K562 (cell line): ENCODE measurements at regions not wholly inside any gene's neighbourhood (a gene's known extent, or its start where the extent isn't known, plus 50 kb on each side); places are given as distances from the start of the nearest gene placed in this dataset.

Experiments used
- ATAC-seq: fragments of 200-7000 bp; cut with Tn5 transposase; 3 replicates; pipeline ENCODE4 v1.9.1; 2020; ENCODE audit warnings: moderate library complexity
- BruUV-seq: library from RNA; stranded (reverse); fragments of 400-500 nt; replicated peaks from 2 replicates; lab custom pipeline; 2021; lab: Mats Ljungman, UMichigan
- CTCF ChIA-PET: fragments of 300-600 bp; formaldehyde crosslinking; extraction: SDS; loops from one replicate; lab custom pipeline; 2021; ENCODE audit warnings: low intra/inter-chr PET ratio; lab: Yijun Ruan, JAX
- POLR2A ChIA-PET: fragments of 300-600, 350-650 bp; sonication (Branson Sonifier 250); formaldehyde crosslinking; extraction: SDS; loops from one replicate; lab custom pipeline; 2021; ENCODE audit warnings: antibody characterized with exemption, inconsistent platforms; lab: Yijun Ruan, JAX
- DNase-seq, 4 experiments: peaks; one replicate each; pipeline versions ENCODE4 v3.0.0 to v3.0.0-alpha.2; 2011 to 2018; ENCODE audit warnings: low spot score in 3 of 4, mixed read lengths in 3 of 4; ENCODE audit errors: extremely low read depth in 1 of 4
- FAIRE-seq: peaks from 2 replicates; lab custom pipeline; 2011; peaks lifted over from hg19 to GRCh38; lab: Jason Lieb, UNC
- H2AFZ ChIP-seq: 2 replicates; pipeline ENCODE4 v1.6.0; 2011; ENCODE audit warnings: low read depth, low read length, control low read depth, inconsistent platforms
- H3K27ac ChIP-seq: fragments of 200-600 bp; 3 replicates; pipeline ENCODE4 v1.8.0; 2011; ENCODE audit warnings: low read depth, mild to moderate bottlenecking, control low read depth, inconsistent platforms, low read length, moderate library complexity, mixed read lengths; ENCODE audit errors: extremely low read depth
- H3K27me3 ChIP-seq, 2 experiments: fragments of 300-600 bp in 1 of 2; 2 replicates in 1 of 2; 3 replicates in 1 of 2; pipeline versions ENCODE4 v1.6.0 to v1.8.0; 2011; ENCODE audit warnings: inconsistent platforms in 2 of 2, low read length in 2 of 2, mild to moderate bottlenecking in 1 of 2, mixed read lengths in 1 of 2, moderate library complexity in 1 of 2; ENCODE audit not compliant: control insufficient read depth in 2 of 2, insufficient read depth in 2 of 2
- H3K36me3 ChIP-seq: fragments of 300-600 bp; 3 replicates; pipeline ENCODE4 v1.8.0; 2011; ENCODE audit warnings: mild to moderate bottlenecking, low read length, inconsistent platforms; ENCODE audit not compliant: control insufficient read depth, insufficient read depth
- H3K4me1 ChIP-seq, 2 experiments: fragments of 200-600 bp in 1 of 2; replicated peaks in 1 of 2; 2 replicates in 1 of 2; 3 replicates in 1 of 2; pipeline versions ENCODE4 v1.5.1 to v1.8.0; 2011; ENCODE audit warnings: inconsistent platforms in 2 of 2, low read length in 2 of 2, mild to moderate bottlenecking in 1 of 2, mixed read lengths in 1 of 2, moderate library complexity in 1 of 2; ENCODE audit not compliant: control insufficient read depth in 2 of 2, insufficient read depth in 2 of 2
- H3K4me2 ChIP-seq: 2 replicates; pipeline ENCODE4 v1.6.1; 2011; ENCODE audit warnings: low read length, control low read depth, inconsistent platforms, mixed read lengths; ENCODE audit not compliant: insufficient read depth
- H3K4me3 ChIP-seq: fragments of 200-600 bp; sonication (generic), shearing (Covaris generic); 2 replicates; pipeline ENCODE4 v1.5.1; 2016; ENCODE audit warnings: control low read depth, inconsistent platforms
- H3K79me2 ChIP-seq: fragments of 200-600 bp; 3 replicates; pipeline ENCODE4 v1.8.0; 2011; ENCODE audit warnings: low read length, inconsistent platforms; ENCODE audit not compliant: control insufficient read depth, insufficient read depth
- H3K9ac ChIP-seq, 2 experiments: 2 replicates each; pipeline versions ENCODE4 v1.6.0 to v1.6.1; 2011; ENCODE audit warnings: low read depth in 2 of 2, low read length in 2 of 2, control low read depth in 1 of 2, inconsistent platforms in 1 of 2, mild to moderate bottlenecking in 1 of 2, mixed read lengths in 1 of 2; ENCODE audit not compliant: insufficient read depth in 1 of 2
- H3K9me1 ChIP-seq: one replicate; pipeline ENCODE4 v1.6.0; 2011; ENCODE audit warnings: inconsistent platforms, mild to moderate bottlenecking, low read length, moderate library complexity; ENCODE audit not compliant: control insufficient read depth, insufficient read depth
- H3K9me3 ChIP-seq: replicated peaks from 2 replicates; pipeline ENCODE4 v1.5.1; 2011; ENCODE audit warnings: low read depth, low read length, inconsistent platforms; ENCODE audit not compliant: control insufficient read depth, insufficient read depth
- H4K20me1 ChIP-seq: replicated peaks from 2 replicates; pipeline ENCODE4 v1.6.1; 2011; ENCODE audit warnings: low read length, inconsistent platforms, mixed read lengths; ENCODE audit not compliant: control insufficient read depth, insufficient read depth
- CBFB ChIP-seq: sonication (generic); formaldehyde crosslinking; IDR thresholded peaks from 2 replicates; pipeline ENCODE4 v1.4.0; 2020; ENCODE audit warnings: mild to moderate bottlenecking, missing genetic modification reagents
- FOS ChIP-seq: IDR thresholded peaks from 3 replicates; pipeline ENCODE4 v1.6.1; 2011; ENCODE audit not compliant: insufficient read length; ENCODE audit errors: extremely low read depth
- FOXK2 ChIP-seq, 2 experiments: fragments of 450-650 bp; IDR thresholded peaks in 1 of 2; conservative IDR thresholded peaks in 1 of 2; 2 replicates each; pipeline ENCODE4 v1.6.1; 2016; ENCODE audit warnings: low read depth in 2 of 2, mild to moderate bottlenecking in 1 of 2
- GTF2E2 ChIP-seq: fragments of 200-800 bp; sonication (Bioruptor generic); IDR thresholded peaks from 2 replicates; pipeline ENCODE4 v1.6.1; 2016; ENCODE audit warnings: missing genetic modification characterization, missing compliant biosample characterization
- MCM7 ChIP-seq, 2 experiments: fragments of 450-650 bp; IDR thresholded peaks; 2 replicates each; pipeline ENCODE4 v1.6.1; 2016 to 2018
- NCOA1 ChIP-seq: fragments of 450-650 bp; IDR thresholded peaks from 2 replicates; pipeline ENCODE4 v1.6.1; 2016; ENCODE audit warnings: low read depth
- NCOA2 ChIP-seq, 2 experiments: fragments of 450-650 bp; IDR thresholded peaks; 2 replicates each; pipeline ENCODE4 v1.6.1; 2018; ENCODE audit warnings: mild to moderate bottlenecking in 2 of 2, moderate library complexity in 1 of 2; ENCODE audit not compliant: partially characterized antibody in 2 of 2
- RAD51 ChIP-seq: fragments of 450-650 bp; IDR thresholded peaks from 2 replicates; pipeline ENCODE4 v1.7.1; 2016; ENCODE audit warnings: low read depth, mild to moderate bottlenecking, borderline replicate concordance
- SLC30A9 ChIP-seq: fragments of 250-450 bp; sonication (Bioruptor Pico); IDR thresholded peaks from 2 replicates; pipeline ENCODE4 v1.8.0; 2022; ENCODE audit warnings: mild to moderate bottlenecking, moderate library complexity
- SP2 ChIP-seq: IDR thresholded peaks from 2 replicates; pipeline ENCODE4 v1.6.1; 2011; ENCODE audit warnings: mild to moderate bottlenecking, low read depth, low read length, moderate library complexity; ENCODE audit not compliant: poor library complexity, severe bottlenecking; ENCODE audit errors: extremely low read depth
- U2AF2 ChIP-seq: fragments of 200-400 bp; formaldehyde crosslinking; optimal IDR thresholded peaks from 2 replicates; pipeline ENCODE3; 2017; ENCODE audit warnings: low read depth, mild to moderate bottlenecking, low read length
- ZNF184 ChIP-seq: sonication (generic); formaldehyde crosslinking; IDR thresholded peaks from 2 replicates; pipeline ENCODE4 v1.5.0; 2020; ENCODE audit warnings: missing genetic modification reagents
- WGBS: fragments of 100-300 bp; shearing (Covaris generic); methylation state at CpG from one replicate; pipeline ENCODE4 v1.1.6; 2016; ENCODE audit warnings: low coverage, mixed read lengths; ENCODE audit not compliant: insufficient coverage; ENCODE audit errors: missing lambda C conversion rate; 5-methylcytosine and 5-hydroxymethylcytosine counted together
- in situ Hi-C: fragments of 300-500 bp; cut with MboI; formaldehyde crosslinking; loops from 4 replicates; pipeline ENCODE4 v1.15.0; 2018; ENCODE audit warnings: inconsistent platforms, mixed read lengths
- intact Hi-C: fragments of 100-400 bp; cut with micrococcal nuclease; formaldehyde crosslinking; loops from 2 replicates; pipeline ENCODE4 v1.14.2; 2022
- TF ChIP-seq, protein P1 (sequence below): fragments of 450-650 bp; IDR thresholded peaks from 2 replicates; pipeline ENCODE4 v1.6.1; 2016; ENCODE audit warnings: borderline replicate concordance

DNA sequence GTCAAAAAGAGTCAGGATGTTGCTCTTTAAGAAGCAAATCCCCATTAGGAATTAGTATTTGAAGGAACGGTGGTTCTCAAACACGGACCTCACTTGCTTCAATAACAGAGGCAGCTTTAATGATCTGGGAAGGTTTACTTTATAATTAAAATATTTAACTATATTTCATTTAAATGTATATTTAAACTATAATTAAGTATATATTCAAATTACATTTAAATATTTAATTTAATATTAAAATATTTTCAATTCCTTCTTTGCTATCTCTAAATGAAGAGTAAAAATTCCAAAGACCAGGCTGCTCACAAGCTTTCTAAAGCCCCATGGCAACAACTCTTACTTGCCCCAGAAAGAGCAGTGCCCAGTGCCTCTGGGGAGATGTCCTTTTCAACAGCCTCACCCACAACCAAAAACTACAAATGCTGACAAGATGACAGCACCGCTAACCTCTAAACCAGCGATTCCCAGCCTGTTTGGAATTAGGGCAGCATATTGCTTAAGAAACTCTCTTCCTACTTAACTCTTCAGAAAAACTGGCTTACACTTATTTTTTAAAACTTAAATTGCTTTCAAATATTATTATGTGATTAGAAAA is 62.9 kb upstream of the POU3F3 start:
- DNase-seq (no peak), ATAC-seq (no peak)
- Histone ChIP-seq H3K27me3 (peaks cover 0 to 15% of the 10 kb centered on the region in 2 experiments; a peak in 3 of 5 replicates), H3K9ac (no peak overlapping the region), H3K4me3 (no peak overlapping the region), H3K9me3 (no peaks in the 10 kb centered on the region), H3K36me3 (no peaks in the 10 kb centered on the region), H3K9me1 (no peaks in the 10 kb centered on the region), H4K20me1 (no peaks in the 10 kb centered on the region), H2AFZ (no peak overlapping the region), H3K79me2 (no peaks in the 10 kb centered on the region)
- intact Hi-C loops (no loop called here), in situ Hi-C loops (no loop called here)
- WGBS: 4% methylated on average over 4 of the region's 4 CpGs
- no TSS peak for BruUV-seq
- CTCF ChIA-PET: no interaction called here
- no peak for TF ChIP-seq FOS
- no peak for TF ChIP-seq SP2
- TF ChIP-seq, all 486 proteins: peak for 0
- Histone ChIP-seq H3K4me1 (no peaks in the 10 kb centered on the region), H3K4me2 (no peak overlapping the region), H3K27ac (no peak overlapping the region)
- POLR2A ChIA-PET: interaction anchor here (0.6 kb wide), 1 partner anchor 26 kb away, joined by 5 read pairs; no protein-coding TSS in a partner anchor
- no peak for FAIRE-seq

DNA sequence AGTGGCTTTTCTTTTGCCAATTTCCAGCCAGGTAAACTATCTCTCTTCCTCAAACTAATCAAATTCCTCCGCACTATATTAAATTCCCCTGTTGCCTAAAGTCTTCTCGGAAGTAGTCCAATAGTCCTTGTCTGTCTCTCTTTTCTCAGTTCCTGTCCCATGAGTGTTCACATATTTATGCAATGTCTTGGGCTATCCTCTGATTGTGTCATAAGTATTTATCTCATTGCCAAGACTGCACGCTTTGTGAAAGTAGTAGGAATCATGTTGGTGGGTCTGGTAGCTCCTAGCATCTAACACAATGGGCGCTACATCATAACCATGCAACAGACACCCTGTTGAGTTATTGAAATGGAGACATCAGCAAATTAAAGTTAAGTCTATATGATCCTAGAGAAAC is 59.9 kb upstream of the POU3F3 start:
- 0% methylated on average over 4 of the region's 4 CpGs for WGBS
- FAIRE-seq (no peak), ATAC-seq (no peak)
- Histone ChIP-seq H3K9ac (no peak overlapping the region), H4K20me1 (no peaks in the 10 kb centered on the region), H3K36me3 (no peaks in the 10 kb centered on the region)
- TF ChIP-seq ZNF184 (CRISPR knock-in tag): no peak
- no peak for TF ChIP-seq NCOA1
- TF ChIP-seq MCM7 (IDR thresholded peaks at IDR 0.05): no peak
- no peak for TF ChIP-seq U2AF2
- TF ChIP-seq GTF2E2 (tag): no peak
- TF ChIP-seq, protein P1, sequence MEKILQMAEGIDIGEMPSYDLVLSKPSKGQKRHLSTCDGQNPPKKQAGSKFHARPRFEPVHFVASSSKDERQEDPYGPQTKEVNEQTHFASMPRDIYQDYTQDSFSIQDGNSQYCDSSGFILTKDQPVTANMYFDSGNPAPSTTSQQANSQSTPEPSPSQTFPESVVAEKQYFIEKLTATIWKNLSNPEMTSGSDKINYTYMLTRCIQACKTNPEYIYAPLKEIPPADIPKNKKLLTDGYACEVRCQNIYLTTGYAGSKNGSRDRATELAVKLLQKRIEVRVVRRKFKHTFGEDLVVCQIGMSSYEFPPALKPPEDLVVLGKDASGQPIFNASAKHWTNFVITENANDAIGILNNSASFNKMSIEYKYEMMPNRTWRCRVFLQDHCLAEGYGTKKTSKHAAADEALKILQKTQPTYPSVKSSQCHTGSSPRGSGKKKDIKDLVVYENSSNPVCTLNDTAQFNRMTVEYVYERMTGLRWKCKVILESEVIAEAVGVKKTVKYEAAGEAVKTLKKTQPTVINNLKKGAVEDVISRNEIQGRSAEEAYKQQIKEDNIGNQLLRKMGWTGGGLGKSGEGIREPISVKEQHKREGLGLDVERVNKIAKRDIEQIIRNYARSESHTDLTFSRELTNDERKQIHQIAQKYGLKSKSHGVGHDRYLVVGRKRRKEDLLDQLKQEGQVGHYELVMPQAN: no peak
- TF ChIP-seq CBFB: no peak
- no peak for TF ChIP-seq SLC30A9 (CRISPR knock-in tag)
- no peak for TF ChIP-seq NCOA2 (IDR thresholded peaks at IDR 0.05; ENCODE audit: partially characterized antibody in 2 of 2)
- TF ChIP-seq RAD51: no peak
- TF ChIP-seq FOXK2 (conservative IDR thresholded peaks at IDR 0.05 in 1 of 2, IDR thresholded peaks at IDR 0.05 in 1 of 2; ENCODE audit: low read depth in 2 of 2): no peak
- TF ChIP-seq, all 486 proteins: peak for 0
- Histone ChIP-seq H3K4me1 (no peaks in the 10 kb centered on the region), H3K4me3 (no peak overlapping the region), H3K27ac (no peak overlapping the region), H3K4me2 (no peak overlapping the region), H3K9me3 (no peaks in the 10 kb centered on the region), H2AFZ (no peak overlapping the region), H3K27me3 (peaks cover 0 to 8% of the 10 kb centered on the region in 2 experiments; a peak in 3 of 5 replicates), H3K9me1 (no peaks in the 10 kb centered on the region), H3K79me2 (no peaks in the 10 kb centered on the region)
- ChIA-PET POLR2A (no interaction called here), CTCF (no interaction called here)
- in situ Hi-C loops (no loop called here), intact Hi-C loops (no loop called here)
- DNase-seq: no peak
- no TSS peak for BruUV-seq
